HG03095 (cell line): ENCODE measurements at regions not wholly inside any gene's neighbourhood (a gene's known extent, or its start where the extent isn't known, plus 50 kb on each side); places are given as distances from the start of the nearest gene placed in this dataset.

Experiments
- ATAC-seq: cut with Tn5 transposase; IDR thresholded peaks from one replicate; pipeline ENCODE4 v1.9.1; 2021; ENCODE audit warnings: moderate library complexity; ENCODE audit not compliant: unreplicated experiment

DNA sequence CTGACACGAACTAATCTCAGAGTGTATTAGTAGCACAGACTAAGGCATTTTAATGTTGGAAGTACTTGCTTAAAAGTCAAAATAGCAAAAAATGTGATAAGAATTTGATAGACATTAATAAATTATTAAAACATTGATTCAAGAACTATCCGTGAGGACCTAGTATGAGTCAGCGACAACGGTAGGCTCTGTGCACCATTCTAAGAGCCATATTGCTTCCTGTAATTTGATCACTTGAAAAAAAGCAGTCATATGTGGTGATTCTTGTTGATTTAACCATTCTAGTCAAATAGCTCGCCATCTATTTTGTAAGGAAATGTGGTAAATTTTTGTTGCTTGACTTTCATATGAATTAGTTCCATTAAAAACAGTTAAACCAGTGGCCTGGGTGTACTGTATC, 534.9 kb upstream of the ARRDC4 start:
- no peak for ATAC-seq

DNA sequence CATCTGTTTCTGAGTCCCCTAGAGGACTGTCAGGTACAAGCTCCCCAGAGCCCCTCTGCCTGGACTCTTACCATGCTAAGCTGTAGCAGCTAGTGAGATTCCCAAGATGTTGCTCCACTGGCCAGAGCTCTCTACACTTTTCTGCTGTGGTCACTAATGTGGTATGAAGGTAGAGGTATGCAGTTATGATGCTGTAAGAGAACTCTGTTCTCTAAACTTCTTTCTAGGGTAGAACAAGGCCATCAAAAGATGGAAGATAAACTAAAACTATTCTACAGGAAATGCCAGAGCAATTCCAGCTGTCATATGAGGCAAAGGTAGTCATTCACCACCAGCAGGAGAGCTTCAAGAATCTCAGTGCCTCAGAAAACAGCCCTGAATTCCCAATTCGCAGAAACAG, 517.4 kb upstream of the ARRDC4 start:
- no peak for ATAC-seq

DNA sequence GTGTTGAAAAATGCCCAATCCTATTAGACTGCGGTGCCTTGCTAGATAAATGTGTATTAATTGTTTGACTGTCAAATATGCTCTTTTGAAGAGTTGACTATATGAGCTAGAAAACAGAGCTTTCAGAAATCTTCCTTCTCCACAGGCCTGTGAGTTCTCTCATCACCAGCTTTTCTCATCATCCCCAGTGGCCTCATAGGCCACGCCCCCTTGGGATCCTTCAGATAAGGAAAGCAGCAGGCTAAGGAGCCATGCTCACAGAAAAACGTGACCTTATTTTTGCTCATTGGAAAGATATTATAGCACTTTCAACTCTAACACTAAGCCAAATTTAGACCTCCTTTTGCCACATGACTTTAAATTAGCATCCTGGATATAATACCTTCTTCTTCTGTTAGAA, 514.4 kb upstream of the ARRDC4 start:
- ATAC-seq: no peak

DNA sequence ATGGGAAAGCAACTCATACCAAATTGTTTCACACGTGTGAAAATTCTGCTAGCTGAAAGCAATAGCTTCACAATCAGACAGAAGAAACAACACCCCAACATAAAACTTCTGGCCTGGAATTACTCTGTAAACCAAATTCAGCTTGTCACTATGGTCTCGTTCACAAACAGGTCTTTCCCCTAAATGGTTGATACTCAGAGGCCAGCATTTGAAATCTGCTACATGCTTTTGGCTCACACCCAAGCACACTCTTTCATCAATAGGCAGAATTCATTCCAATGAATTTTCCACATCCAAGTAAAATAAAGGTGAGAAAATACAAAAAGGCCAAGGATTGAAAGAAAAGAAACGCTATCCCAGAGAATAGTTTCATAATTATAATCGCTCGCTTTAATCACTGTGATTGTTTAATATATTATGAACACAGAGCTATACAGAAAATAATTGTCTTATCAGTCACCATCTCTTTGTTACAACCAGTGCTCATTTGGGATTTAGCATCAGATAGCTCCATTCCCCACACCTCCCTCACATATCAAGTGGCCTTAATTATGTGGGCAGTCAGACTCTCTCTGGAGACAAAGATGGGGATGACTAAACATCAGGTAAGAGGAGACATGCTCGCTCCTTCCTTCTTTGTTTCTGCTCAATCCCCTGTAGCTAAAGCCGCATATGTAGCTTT, 503.8 kb upstream of the ARRDC4 start:
- ATAC-seq: no peak

DNA sequence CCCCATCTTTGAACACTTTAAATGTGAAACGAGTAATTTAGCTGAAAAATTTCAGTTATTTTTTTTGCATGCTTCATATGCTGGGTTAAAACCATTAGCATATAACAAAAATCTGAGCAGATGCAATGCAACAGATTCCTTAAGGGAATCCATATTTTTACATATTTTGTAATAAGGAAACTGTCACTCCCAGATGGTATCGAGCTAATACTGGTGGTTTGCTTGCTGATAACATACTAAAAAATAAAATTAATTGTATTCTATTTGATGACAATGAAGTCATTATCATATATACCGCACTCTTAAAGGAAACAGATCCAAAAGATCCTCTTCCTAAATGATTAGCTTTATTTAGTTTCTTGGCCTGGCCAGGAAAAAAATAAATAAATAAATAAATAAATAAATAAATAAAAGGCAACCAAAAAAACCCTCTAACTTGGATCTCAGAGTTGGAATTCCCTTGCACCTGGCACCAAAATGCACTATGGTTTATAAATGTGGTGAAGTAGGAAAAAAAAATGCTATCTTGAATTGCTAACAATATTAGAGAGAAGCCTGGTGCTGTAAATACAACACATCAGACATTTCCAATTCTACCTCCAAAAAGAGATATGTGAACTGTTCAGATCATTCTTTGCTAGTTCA, 503.2 kb upstream of the ARRDC4 start:
- ATAC-seq: no peak

DNA sequence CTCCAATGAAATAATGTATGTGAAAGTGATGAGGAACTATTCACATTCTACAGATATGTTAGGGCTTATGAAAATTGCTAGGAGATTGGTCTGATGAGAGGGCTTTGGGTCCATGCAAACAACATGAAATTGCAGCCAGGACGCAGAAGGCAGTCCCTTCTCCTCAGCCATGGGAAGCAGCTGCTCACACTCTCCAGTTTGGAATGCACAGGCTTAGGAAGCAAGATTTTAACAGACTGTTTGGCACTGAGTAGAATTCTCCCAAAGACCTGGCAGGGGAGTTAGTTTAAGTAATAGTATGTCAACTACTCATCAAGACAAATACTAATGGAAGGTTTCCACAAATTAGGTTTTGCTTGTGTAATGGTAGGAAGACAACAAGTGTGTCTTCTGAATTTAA, 500.7 kb upstream of the ARRDC4 start:
- no peak for ATAC-seq

DNA sequence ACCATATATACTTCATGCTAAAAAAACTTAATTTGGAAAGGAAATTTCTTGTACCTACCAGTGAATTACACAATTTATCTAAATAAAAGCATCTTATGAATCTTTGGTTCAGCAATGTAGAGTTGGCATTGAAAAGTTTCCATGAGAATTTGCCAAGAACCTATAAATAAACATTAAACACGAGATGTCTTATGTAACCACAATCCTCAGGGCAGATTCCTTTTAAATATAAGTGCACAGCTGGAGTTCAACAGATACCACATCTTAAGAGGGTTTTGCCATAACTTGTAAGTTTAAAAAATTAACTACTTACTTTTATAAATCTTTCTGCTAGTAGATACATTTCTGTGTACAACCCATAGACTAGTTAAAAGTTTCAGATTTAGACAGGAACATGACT, 499.3 kb upstream of the ARRDC4 start:
- ATAC-seq: no peak

DNA sequence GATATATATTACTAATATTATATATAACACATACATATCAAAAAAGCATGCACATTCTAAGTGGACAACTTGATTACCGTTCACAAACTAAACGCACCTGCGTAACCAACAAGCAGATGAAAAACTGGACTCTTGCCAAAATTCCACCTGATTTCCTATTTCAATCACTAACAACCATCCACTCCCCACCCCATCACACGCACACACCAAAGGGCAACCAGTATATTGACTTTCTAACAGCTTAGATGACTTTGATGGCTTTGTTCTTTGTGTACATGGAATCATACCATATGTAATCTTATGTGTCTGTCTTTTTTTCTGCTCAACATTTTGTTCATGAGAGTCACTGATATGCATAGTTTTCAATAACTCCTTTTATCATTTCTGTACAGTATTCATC, 496.8 kb upstream of the ARRDC4 start:
- no peak for ATAC-seq

DNA sequence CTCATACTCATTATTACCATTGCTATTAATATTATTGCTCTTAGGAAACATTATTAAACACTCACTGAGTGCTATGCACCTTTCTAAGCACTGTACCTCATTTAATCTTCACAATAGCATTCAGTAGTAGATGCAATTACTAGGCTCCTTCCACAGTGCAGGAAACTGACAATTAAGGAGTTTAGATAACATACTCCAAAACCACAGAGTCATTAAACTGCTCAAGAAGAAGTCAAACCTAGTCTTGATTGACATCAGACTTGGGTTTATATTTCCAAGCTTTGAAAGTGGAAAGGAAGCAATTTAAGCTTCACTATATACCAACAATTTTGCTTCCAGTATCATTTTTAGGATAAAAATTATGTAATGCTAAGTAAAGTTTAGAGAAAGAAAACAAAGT, 490.1 kb upstream of the ARRDC4 start:
- no peak for ATAC-seq

DNA sequence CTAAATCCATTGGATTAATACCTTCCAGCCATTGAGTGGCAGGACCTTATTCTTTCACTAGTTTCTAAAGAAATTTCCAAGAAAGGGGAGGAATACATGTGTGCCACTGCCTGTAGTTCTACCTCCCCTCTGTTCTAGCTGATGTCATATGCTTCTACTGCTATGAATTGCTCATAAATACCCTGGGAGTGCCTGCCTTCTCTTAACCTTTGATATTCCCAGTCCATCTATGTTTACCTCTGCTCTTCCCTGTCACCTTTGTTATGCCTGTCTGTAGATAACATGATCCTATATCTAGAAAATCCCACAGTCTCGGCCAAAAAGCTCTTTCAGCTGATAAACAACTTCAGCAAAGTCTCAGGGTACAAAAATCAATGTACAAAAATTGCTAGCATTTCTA, 486.9 kb upstream of the ARRDC4 start:
- ATAC-seq: no peak

DNA sequence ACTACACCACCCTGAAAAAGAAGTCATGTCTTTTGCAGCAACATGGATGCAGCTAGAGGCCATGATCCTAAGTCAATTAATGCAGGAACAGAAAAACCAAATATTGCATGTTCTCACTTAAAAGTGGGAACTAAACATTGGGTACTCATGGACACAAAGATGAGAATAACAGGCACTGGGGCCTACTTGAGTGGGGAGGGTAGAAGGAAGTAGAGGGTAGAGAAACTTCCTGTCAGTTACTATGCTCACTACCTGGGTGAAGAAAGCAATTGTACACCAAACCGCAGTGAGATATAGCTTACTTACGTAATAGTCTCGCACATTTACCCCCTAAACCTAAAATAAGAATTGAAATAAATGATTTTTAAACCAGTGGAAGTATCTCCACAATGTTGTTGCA, 480.5 kb upstream of the ARRDC4 start:
- ATAC-seq: no peak

DNA sequence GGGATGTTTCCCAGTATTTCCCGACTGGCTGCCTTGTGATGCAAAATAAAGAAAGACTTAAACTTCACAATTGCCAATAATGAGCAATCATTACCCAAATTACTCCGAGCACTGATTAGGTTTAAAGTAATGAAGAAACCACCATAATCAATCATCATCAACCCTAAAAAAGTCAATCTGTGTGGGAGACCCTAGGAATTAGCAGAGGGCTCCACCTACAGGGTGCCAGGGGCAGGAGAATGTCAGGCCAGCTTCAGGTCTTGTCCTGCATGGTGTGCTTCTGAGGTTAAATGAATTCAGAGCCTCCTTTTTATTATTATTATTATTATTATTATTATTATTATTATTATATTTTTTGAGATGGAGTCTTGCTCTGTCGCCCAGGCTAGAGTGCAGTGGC, 478.0 kb upstream of the ARRDC4 start:
- no peak for ATAC-seq

DNA sequence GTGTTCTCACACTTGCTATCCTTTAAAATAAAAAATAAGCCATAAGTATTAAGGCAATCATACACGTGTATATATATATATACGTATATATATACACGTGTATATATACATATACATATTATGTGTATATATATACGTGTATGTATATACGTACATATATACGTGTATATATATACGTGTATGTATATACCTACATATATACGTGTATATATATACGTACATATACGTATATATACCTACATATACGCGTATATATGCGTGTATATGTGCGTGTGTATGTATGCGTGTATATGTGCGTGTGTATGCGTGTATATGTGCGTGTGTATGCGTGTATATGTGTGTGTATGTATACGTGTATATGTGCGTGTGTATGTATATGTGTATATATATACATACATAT, 477.3 kb upstream of the ARRDC4 start:
- ATAC-seq: no peak

DNA sequence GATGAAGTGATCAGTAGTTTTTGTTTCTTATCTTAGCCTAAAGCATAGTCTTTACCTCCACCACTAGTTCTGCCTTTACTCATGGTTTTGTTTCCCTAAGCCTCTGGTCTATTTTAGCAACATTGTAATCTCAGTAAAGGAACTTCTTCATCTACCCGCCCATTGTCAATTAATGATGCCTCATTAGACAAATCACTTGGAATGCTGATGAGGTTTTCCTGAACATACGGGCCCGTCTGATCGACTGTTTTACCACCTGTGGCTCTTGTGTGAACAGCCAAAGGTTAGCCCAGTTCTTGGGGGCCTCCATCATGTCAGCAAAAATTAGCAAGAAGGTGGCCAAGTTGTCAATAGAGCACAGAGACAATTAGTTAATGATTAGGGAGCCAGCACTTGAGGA, 470.1 kb upstream of the ARRDC4 start:
- ATAC-seq: no peak

DNA sequence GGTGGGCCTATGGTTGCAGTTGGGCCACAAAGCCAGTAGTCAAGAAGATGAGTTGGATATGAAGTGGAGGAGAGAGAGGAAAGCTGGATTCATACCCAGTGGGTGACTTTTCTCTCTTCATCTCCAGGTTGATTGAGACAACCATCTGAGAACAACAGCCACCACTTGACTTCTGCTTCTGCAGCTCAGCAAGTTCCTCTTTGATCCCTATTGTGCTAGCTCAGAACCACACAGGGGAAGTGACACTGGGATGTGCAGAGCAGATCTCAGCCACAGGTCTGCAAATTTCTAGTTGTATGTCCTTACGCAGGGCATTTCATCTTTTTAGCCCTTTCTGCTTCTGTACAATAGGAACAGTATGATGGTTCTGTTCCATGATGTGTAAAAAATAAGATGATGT, 459.2 kb upstream of the ARRDC4 start:
- ATAC-seq: no peak

DNA sequence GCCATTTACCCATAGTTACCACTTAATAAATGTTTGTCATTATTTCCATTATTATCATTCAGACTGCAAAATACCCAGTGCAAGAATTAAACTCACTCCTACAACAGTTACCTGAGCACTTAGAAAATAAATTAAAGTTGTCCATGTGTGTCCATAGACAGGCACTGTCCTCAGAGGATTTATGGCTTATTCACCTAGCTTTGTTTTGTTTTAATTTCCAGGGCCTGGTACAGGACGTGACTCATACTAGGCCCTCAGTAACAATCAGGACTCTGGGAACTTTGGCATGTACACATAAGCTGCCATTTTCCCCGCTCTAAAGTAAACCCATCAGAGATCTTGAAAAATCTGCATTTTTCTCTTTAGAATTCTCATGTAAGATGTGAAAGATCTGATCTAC, 458.5 kb upstream of the ARRDC4 start:
- ATAC-seq: no peak

DNA sequence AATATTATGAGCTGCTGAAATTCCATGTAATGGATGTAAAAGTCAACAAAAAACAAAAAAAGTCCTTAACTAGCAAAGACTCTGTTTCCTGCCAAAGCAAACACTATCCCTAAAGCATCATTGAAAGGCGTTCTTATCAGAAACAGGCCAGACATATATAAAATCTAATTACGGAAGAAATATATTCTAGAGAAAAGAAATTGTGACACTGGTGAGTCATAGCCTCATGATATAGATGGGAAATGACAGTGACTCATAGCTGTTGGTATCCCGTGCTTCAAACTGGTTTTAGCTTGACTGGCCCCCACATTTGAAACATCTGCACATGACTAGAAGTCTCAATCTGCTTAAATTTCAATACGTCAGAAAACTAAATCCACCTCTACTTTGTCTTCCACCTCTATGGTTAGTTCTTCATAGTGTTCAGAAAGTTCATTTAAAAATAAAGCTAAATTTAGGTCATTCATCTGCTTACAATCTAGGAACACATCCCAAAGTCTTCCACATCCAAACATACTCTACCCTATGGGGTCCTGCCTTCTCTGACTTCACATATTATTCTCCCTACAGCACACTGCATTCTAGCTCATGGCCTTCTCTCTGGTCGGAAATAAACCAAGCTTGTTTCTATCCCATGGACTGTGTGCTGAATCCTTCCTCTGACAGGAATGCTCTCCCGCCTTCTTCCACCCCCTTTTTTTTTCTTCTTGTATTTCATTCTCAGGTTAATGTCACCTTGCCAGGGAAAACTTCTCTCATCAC, 456.3 kb upstream of the ARRDC4 start:
- ATAC-seq: no peak

DNA sequence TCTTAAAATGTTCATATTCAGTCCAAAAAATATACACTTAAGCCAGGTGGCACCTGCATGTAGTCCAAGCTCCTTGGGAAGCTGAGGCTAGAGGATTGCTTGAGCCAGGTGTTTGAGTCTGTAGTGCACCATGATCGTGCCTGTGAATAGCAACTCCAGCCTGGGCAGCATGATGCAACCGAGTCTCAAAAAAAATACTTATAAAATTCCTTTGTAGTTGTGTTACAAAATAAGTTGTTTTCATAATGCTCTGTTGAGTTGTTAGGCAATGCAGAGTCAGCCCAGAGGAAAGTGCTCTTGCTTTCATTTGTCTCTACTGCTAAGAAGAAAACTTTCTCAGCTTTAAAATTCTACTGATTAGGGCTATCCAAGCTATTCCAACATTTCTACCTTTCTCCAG, 442.8 kb upstream of the ARRDC4 start:
- ATAC-seq: no peak

DNA sequence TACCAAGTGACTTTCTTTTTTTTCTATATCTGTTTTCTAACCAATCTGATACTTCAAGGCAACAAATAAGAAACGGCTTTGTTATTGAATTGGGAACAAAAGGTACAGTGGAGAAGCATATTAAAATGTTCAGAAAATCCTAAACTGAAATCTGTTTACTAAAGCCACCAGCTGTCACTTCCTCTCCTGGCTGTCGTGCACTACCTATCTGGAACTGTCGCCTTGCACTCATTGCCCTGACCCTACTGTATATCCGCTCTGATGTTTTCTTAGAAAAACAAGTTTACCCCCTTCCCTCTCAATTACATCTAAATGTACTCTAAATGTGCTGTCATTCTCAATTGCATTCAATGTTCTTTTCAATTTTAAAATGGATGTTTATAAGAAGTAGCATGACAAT, 439.8 kb upstream of the ARRDC4 start:
- ATAC-seq: no peak

DNA sequence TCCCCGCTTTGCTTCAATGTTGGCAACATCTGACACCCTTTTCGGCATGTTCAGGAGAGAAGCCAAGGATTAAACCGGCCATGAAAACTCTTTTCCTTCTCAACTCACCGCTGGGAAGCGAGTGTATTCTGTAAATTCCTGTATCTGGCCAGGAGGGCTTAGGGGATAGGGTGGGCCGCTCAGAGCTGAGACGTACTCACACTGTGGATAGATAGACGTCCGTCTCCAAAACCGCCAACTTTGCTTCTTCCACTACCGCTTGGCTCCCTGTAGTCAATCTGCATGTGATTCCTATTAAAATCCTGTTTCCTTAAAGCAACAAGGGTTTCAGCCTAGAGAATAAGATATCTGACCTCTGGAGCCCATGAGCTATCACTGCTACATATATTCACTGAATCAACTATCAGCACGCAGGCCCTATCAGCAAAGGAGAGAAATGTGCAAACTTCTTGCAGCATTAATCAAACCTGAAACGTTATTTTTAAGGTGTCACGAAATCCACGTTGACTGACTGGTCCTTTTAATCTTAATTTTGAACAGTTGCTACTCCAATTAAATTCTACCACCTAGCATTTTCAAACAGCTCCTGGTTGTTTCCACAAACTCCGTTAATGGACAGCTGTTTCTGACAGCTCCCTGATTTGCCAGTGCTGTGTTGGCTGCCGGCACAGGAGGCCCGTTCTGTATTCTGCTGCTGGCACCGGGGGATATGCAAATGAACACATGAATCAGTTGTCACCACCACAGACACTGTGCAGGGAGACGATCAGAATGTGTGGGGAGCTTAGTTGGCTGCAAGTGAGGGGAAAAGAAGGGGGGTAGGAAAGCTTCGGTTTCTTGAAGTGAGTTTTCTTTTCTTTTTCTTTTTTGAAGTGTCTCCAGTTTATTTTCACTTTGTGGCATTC, 438.9 kb upstream of the ARRDC4 start:
- ATAC-seq: no peak

DNA sequence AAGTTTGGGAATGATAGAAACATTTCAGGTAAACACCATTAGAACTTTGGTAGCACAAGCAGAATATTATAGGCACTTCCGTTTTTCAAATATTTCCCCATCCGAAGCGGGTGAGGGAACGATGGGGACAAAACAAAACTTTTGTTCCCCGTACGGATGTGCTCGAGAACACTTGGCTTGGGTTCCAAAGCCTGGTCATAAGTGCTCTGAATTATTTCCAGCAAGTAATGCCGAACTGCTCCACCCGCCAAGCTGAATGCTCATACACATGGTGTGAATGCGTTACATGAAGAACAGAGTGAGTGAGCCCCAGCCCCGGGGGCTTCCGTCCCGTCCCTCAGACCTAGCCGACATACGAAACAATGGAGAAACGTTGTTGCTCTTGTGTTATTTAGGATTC, 438.2 kb upstream of the ARRDC4 start:
- ATAC-seq: no peak
